ENCODE measurements at regions not wholly inside any gene's neighbourhood (a gene's known extent, or its start where the extent isn't known, plus 50 kb on each side); places are given as distances from the start of the nearest gene placed in this dataset.
A peak's percentile ranks its signal among the peaks of the same experiment; 100 is the strongest.

DNA sequence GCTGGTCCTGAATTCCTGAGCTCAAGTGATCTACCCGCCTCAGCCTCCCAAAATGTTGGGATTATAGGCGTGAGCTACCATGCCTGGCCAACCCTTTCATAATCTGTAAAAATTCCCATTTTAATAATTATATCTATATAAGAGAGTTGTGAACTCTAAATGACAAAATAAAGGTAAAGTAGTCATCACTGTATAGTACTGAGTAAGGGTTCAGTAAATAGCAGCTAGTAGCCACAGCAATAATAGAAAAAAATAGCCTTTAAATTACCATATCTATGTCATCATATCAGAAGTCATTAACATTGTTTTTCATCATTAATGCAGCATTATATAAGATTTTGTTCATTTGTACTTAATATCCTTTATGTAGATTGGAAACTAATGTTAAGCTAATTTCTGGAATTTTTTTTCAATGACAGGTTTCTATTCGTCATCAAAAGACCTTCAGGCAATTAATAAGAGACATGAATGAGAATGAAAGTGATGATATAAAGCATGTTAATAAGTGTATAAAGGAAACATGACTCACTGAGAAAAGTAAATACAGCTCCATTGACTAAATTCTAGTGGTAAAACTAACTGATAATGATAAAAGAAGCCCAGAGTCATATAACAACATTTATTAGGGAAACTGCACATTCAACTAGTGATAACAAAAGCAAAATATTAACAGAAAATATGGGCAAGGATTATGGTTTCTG, 85.9 kb upstream of the UGT8 start:
- POLR2A ChIA-PET (ENCODE audit: unreplicated experiment), result no interaction called here
- intact Hi-C loops (cut with micrococcal nuclease; ENCODE audit: unreplicated experiment), result no loop called here
- Histone ChIP-seq H3F3A (ENCODE audit: insufficient read depth, low read depth) (no peaks in the 10 kb centered on the region), H3K9me2 (ENCODE audit: insufficient read depth) (no peaks in the 10 kb centered on the region), H3K9me3 (ENCODE audit: insufficient read depth, low read depth) (no peaks in the 10 kb centered on the region), H3K27ac (no peak overlapping the region), H3K4me3 (no peak overlapping the region), H2AFZ (no peak overlapping the region), H3K36me3 (ENCODE audit: low read depth) (no peaks in the 10 kb centered on the region), H3K4me2 (no peak overlapping the region), H4K20me1 (ENCODE audit: insufficient read depth) (no peaks in the 10 kb centered on the region), H3K79me2 (ENCODE audit: low read depth) (no peaks in the 10 kb centered on the region), H3K27me3 (ENCODE audit: insufficient read depth, low read depth) (no peaks in the 10 kb centered on the region), H3K4me1 (replicated peaks; ENCODE audit: insufficient read depth) (no peaks in the 10 kb centered on the region)
- CTCF ChIA-PET, result no interaction called here
- BruUV-seq (replicated peaks), result no TSS peak
- peak in 1 of 2 experiments; percentile 35 for DNase-seq
- TF ChIP-seq, protein P1, sequence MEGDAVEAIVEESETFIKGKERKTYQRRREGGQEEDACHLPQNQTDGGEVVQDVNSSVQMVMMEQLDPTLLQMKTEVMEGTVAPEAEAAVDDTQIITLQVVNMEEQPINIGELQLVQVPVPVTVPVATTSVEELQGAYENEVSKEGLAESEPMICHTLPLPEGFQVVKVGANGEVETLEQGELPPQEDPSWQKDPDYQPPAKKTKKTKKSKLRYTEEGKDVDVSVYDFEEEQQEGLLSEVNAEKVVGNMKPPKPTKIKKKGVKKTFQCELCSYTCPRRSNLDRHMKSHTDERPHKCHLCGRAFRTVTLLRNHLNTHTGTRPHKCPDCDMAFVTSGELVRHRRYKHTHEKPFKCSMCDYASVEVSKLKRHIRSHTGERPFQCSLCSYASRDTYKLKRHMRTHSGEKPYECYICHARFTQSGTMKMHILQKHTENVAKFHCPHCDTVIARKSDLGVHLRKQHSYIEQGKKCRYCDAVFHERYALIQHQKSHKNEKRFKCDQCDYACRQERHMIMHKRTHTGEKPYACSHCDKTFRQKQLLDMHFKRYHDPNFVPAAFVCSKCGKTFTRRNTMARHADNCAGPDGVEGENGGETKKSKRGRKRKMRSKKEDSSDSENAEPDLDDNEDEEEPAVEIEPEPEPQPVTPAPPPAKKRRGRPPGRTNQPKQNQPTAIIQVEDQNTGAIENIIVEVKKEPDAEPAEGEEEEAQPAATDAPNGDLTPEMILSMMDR (conservative IDR thresholded peaks at IDR 0.05), result no peak
- TF ChIP-seq EZH2 (IDR thresholded peaks at IDR 0.05; ENCODE audit: low read depth), result no peak

DNA sequence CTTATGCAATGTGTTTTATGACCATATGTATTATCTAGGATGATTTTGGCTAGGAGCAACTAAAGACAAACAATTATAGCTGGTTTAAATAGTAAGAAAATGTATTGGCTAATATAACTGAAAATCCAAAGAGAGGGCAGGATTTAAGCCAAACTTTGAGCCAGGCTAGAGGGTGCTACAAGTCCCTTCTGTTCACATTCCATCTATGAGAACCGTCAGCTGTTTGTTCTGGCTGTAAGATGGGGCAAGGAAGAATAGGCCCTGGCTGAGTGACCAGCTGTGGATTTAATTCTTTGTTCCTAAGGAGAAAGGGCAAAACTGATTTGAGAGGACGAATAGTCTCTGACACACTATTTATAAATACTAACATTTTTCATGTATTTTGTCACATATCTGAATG, 79.2 kb upstream of the UGT8 start:
- TF ChIP-seq EZH2 (IDR thresholded peaks at IDR 0.05; ENCODE audit: low read depth), result no peak
- TF ChIP-seq, protein P1 (conservative IDR thresholded peaks at IDR 0.05), result no peak
- ChIA-PET CTCF (no interaction called here), POLR2A (ENCODE audit: unreplicated experiment) (no interaction called here)
- no peaks in the 10 kb centered on the region for H3K27me3 ChIP-seq (ENCODE audit: insufficient read depth, low read depth)
- H3K4me3 ChIP-seq, result no peak overlapping the region
- H3K9me3 ChIP-seq (ENCODE audit: insufficient read depth, low read depth), result no peaks in the 10 kb centered on the region
- BruUV-seq (replicated peaks), result no TSS peak
- no peak for DNase-seq
- no peaks in the 10 kb centered on the region for H3K9me2 ChIP-seq (ENCODE audit: insufficient read depth)
- no peak overlapping the region for H2AFZ ChIP-seq
- H4K20me1 ChIP-seq (ENCODE audit: insufficient read depth), result no peaks in the 10 kb centered on the region
- H3K36me3 ChIP-seq (ENCODE audit: low read depth), result no peaks in the 10 kb centered on the region
- no peak overlapping the region for H3K27ac ChIP-seq
- H3K4me1 ChIP-seq (replicated peaks; ENCODE audit: insufficient read depth), result no peaks in the 10 kb centered on the region
- H3K4me2 ChIP-seq, result no peak overlapping the region
- H3F3A ChIP-seq (ENCODE audit: insufficient read depth, low read depth), result no peaks in the 10 kb centered on the region
- H3K79me2 ChIP-seq (ENCODE audit: low read depth), result no peaks in the 10 kb centered on the region
- intact Hi-C loops (cut with micrococcal nuclease; ENCODE audit: unreplicated experiment), result no loop called here

DNA sequence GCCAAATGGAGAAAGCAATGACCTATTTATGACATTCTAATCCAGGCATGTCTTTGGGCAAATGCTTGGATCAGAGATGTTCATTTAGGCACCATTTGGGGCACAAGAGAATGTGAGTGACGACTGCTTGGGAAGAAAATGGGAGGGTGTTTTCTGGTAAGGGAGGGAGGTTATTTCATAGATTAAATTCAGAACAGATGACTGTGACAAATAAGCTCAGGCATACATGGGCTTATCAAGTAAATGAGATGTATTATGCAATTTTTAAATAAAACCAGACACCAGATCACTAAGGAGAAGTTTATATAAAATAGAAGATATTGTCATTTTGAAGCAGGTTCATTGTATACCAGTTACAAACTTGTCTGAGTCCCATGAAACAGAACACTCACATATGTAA, 71.4 kb upstream of the UGT8 start:
- H2AFZ ChIP-seq, result no peak overlapping the region
- POLR2A ChIA-PET (ENCODE audit: unreplicated experiment), result no interaction called here
- H3K36me3 ChIP-seq (ENCODE audit: low read depth), result no peaks in the 10 kb centered on the region
- no peaks in the 10 kb centered on the region for H3K27me3 ChIP-seq (ENCODE audit: insufficient read depth, low read depth)
- no peaks in the 10 kb centered on the region for H3K9me2 ChIP-seq (ENCODE audit: insufficient read depth)
- no peaks in the 10 kb centered on the region for H4K20me1 ChIP-seq (ENCODE audit: insufficient read depth)
- CTCF ChIA-PET, result no interaction called here
- H3K4me2 ChIP-seq, result no peak overlapping the region
- no peak overlapping the region for H3K27ac ChIP-seq
- H3K9me3 ChIP-seq (ENCODE audit: insufficient read depth, low read depth), result no peaks in the 10 kb centered on the region
- no peaks in the 10 kb centered on the region for H3K79me2 ChIP-seq (ENCODE audit: low read depth)
- intact Hi-C loops (cut with micrococcal nuclease; ENCODE audit: unreplicated experiment), result no loop called here
- TF ChIP-seq, protein P1 (conservative IDR thresholded peaks at IDR 0.05), result no peak
- no peak for TF ChIP-seq EZH2 (IDR thresholded peaks at IDR 0.05; ENCODE audit: low read depth)
- no peak overlapping the region for H3K4me3 ChIP-seq
- no peaks in the 10 kb centered on the region for H3F3A ChIP-seq (ENCODE audit: insufficient read depth, low read depth)
- no peaks in the 10 kb centered on the region for H3K4me1 ChIP-seq (replicated peaks; ENCODE audit: insufficient read depth)
- no TSS peak for BruUV-seq (replicated peaks)
- DNase-seq, result no peak

Measured in PC-9 (cell line).